WTC11 (cell line): ENCODE measurements at regions not wholly inside any gene's neighbourhood (a gene's known extent, or its start where the extent isn't known, plus 50 kb on each side); places are given as distances from the start of the nearest gene placed in this dataset.

Source experiments
- ATAC-seq: fragments of 200-7000 bp; cut with Tn5 transposase; 2 replicates; pipeline ENCODE4 v1.10.0; 2021; ENCODE audit warnings: mild to moderate bottlenecking, moderate library complexity
- CTCF ChIA-PET: fragments of 300-600 bp; sonication (Branson Sonifier 250); formaldehyde crosslinking; loops from one replicate; lab custom pipeline; 2021; ENCODE audit warnings: antibody characterized with exemption; lab: Charles Lee
- POLR2A ChIA-PET: fragments of 350-600 bp; sonication (Branson Sonifier 250); formaldehyde crosslinking; loops from one replicate; lab custom pipeline; 2021; ENCODE audit warnings: antibody characterized with exemption; lab: Charles Lee
- DNase-seq: peaks from one replicate; pipeline ENCODE4 v3.0.0; 2021; ENCODE audit warnings: low spot score
- H3K27ac Mint-ChIP-seq: 2 replicates; pipeline ENCODE4 v1.8.0; 2021; ENCODE audit warnings: mixed read lengths
- H3K27me3 Mint-ChIP-seq: 2 replicates; pipeline ENCODE4 v1.8.0; 2021; ENCODE audit warnings: low read depth, mild to moderate bottlenecking, moderate library complexity, mixed read lengths
- H3K36me3 Mint-ChIP-seq: 2 replicates; pipeline ENCODE4 v1.8.0; 2021; ENCODE audit warnings: mixed read lengths
- H3K4me1 Mint-ChIP-seq: 2 replicates; pipeline ENCODE4 v1.8.0; 2022; ENCODE audit warnings: mixed read lengths
- H3K4me3 Mint-ChIP-seq: 2 replicates; pipeline ENCODE4 v1.8.0; 2021; ENCODE audit warnings: mild to moderate bottlenecking, moderate library complexity, mixed read lengths
- H3K9me3 Mint-ChIP-seq: 2 replicates; pipeline ENCODE4 v1.8.0; 2021; ENCODE audit warnings: mixed read lengths
- AR ChIP-seq: fragments of 250-450 bp; sonication (Bioruptor Pico); IDR thresholded peaks from 2 replicates; pipeline ENCODE4 v1.9.0; 2021; ENCODE audit warnings: mild to moderate bottlenecking
- CREM ChIP-seq: sonication (generic); formaldehyde crosslinking; IDR thresholded peaks from 2 replicates; pipeline ENCODE4 v1.8.1; 2022; ENCODE audit warnings: mild to moderate bottlenecking, missing genetic modification reagents, moderate library complexity
- EMX1 ChIP-seq: fragments of 250-450 bp; sonication (Bioruptor Pico); IDR thresholded peaks from 2 replicates; pipeline ENCODE4 v1.8.0; 2021; ENCODE audit warnings: mild to moderate bottlenecking
- FOXP1 ChIP-seq: sonication (generic); formaldehyde crosslinking; IDR thresholded peaks from 2 replicates; pipeline ENCODE4 v1.8.0; 2022; ENCODE audit warnings: missing genetic modification reagents, mild to moderate bottlenecking, moderate library complexity, borderline replicate concordance
- GABPB1 ChIP-seq: sonication (generic); formaldehyde crosslinking; IDR thresholded peaks from 2 replicates; pipeline ENCODE4 v1.8.1; 2023; ENCODE audit warnings: mild to moderate bottlenecking, missing genetic modification reagents
- HMGXB4 ChIP-seq: sonication (generic); formaldehyde crosslinking; IDR thresholded peaks from 2 replicates; pipeline ENCODE4 v1.8.1; 2023; ENCODE audit warnings: mild to moderate bottlenecking, moderate library complexity, missing genetic modification reagents
- JUN ChIP-seq: sonication (generic); formaldehyde crosslinking; IDR thresholded peaks from 2 replicates; pipeline ENCODE4 v1.8.0; 2023; ENCODE audit warnings: mild to moderate bottlenecking, missing genetic modification reagents
- KAT7 ChIP-seq: sonication (generic); formaldehyde crosslinking; IDR thresholded peaks from 2 replicates; pipeline ENCODE4 v1.8.1; 2023; ENCODE audit warnings: missing genetic modification reagents, mild to moderate bottlenecking, borderline replicate concordance
- MXD4 ChIP-seq: fragments of 250-450 bp; sonication (Bioruptor Pico); IDR thresholded peaks from 2 replicates; pipeline ENCODE4 v1.8.0; 2021; ENCODE audit warnings: mild to moderate bottlenecking, moderate library complexity, borderline replicate concordance
- NR1H2 ChIP-seq: sonication (generic); formaldehyde crosslinking; IDR thresholded peaks from 2 replicates; pipeline ENCODE4 v1.9.0; 2021; ENCODE audit warnings: mild to moderate bottlenecking, moderate library complexity, missing genetic modification reagents
- OVOL2 ChIP-seq: fragments of 250-450 bp; sonication (Bioruptor Pico); IDR thresholded peaks from 2 replicates; pipeline ENCODE4 v1.9.0; 2021; ENCODE audit warnings: mild to moderate bottlenecking, borderline replicate concordance
- STAT6 ChIP-seq: sonication (generic); formaldehyde crosslinking; conservative IDR thresholded peaks from 2 replicates; pipeline ENCODE4 v1.8.1; 2023; ENCODE audit warnings: mild to moderate bottlenecking, low read depth, missing genetic modification reagents, moderate library complexity
- TCF7 ChIP-seq: sonication (generic); formaldehyde crosslinking; IDR thresholded peaks from 2 replicates; pipeline ENCODE4 v1.8.0; 2022; ENCODE audit warnings: mild to moderate bottlenecking, low read depth, missing genetic modification reagents, moderate library complexity
- ZBTB43 ChIP-seq: sonication (generic); formaldehyde crosslinking; IDR thresholded peaks from 2 replicates; pipeline ENCODE4 v1.8.1; 2023; ENCODE audit warnings: mild to moderate bottlenecking, missing genetic modification reagents
- ZNF263 ChIP-seq: sonication (generic); formaldehyde crosslinking; IDR thresholded peaks from 2 replicates; pipeline ENCODE4 v1.8.1; 2022; ENCODE audit warnings: low read depth, mild to moderate bottlenecking, moderate library complexity, missing genetic modification reagents
- ZNF532 ChIP-seq: fragments of 250-450 bp; sonication (Bioruptor Pico); IDR thresholded peaks from 2 replicates; pipeline ENCODE4 v1.9.0; 2021; ENCODE audit warnings: mild to moderate bottlenecking, borderline replicate concordance

GRCh38 chr4:119984996-119985395, 81.7 kb downstream of the MAD2L1 start:
- Mint-ChIP-seq H3K36me3 (peaks cover 8% of the 10 kb centered on the region; the same call in 1 of the 2 replicates), H3K27me3 (no peaks in the 10 kb centered on the region), H3K4me3 (no peak overlapping the region)
- no peak for DNase-seq
- TF ChIP-seq NR1H2 (CRISPR knock-in tag), result no peak
- TF ChIP-seq TCF7 (CRISPR knock-in tag), result no peak
- no peak for TF ChIP-seq ZNF263 (CRISPR knock-in tag)
- no peak for TF ChIP-seq ZBTB43 (CRISPR knock-in tag)
- TF ChIP-seq EMX1 (CRISPR knock-in tag), result no peak
- no peak for TF ChIP-seq FOXP1
- TF ChIP-seq, all 79 proteins: peak for 0
- POLR2A ChIA-PET, result no interaction called here
- peak; percentile 30; the same call in 1 of the 2 replicates for ATAC-seq
- Mint-ChIP-seq H3K4me1 (peaks cover 11% of the 10 kb centered on the region), H3K27ac (no peak overlapping the region), H3K9me3 (peaks cover 13% of the 10 kb centered on the region)
- CTCF ChIA-PET, result interaction anchor here (0.8 kb wide), 1 partner anchor 356 kb away, joined by 3 read pairs; the partner anchor contains the start of gene PDE5A

GRCh38 chr4:119982756-119983155, 83.9 kb downstream of the MAD2L1 start:
- H3K27me3 Mint-ChIP-seq, result no peaks in the 10 kb centered on the region
- POLR2A ChIA-PET, result no interaction called here
- no peak overlapping the region for H3K27ac Mint-ChIP-seq
- peaks cover 5% of the 10 kb centered on the region for H3K9me3 Mint-ChIP-seq
- CTCF ChIA-PET, result no interaction called here
- no peak for ATAC-seq
- DNase-seq, result no peak
- TF ChIP-seq CREM (no peak), GABPB1 (CRISPR knock-in tag) (no peak), AR (CRISPR knock-in tag) (no peak), TCF7 (CRISPR knock-in tag) (no peak), ZBTB43 (CRISPR knock-in tag) (no peak), MXD4 (CRISPR knock-in tag) (no peak), KAT7 (CRISPR knock-in tag) (no peak), ZNF532 (CRISPR knock-in tag) (no peak), STAT6 (CRISPR knock-in tag) (no peak), HMGXB4 (CRISPR knock-in tag) (no peak), JUN (CRISPR knock-in tag) (no peak), OVOL2 (no peak)
- TF ChIP-seq, all 79 proteins: peak for 0
- Mint-ChIP-seq H3K36me3 (peaks cover 6% of the 10 kb centered on the region; the same call in 1 of the 2 replicates), H3K4me1 (peaks cover 11% of the 10 kb centered on the region), H3K4me3 (no peak overlapping the region)
